Panc1 (cell line): ENCODE measurements at regions not wholly inside any gene's neighbourhood (a gene's known extent, or its start where the extent isn't known, plus 50 kb on each side); places are given as distances from the start of the nearest gene placed in this dataset.

Experiments
- ATAC-seq: fragments of 200-7000 bp; cut with Tn5 transposase; 2 replicates; pipeline ENCODE4 v1.9.1; 2020; ENCODE audit warnings: mild to moderate bottlenecking, moderate library complexity
- BruUV-seq: library from RNA; stranded (reverse); fragments of 400-500 nt; replicated peaks from 2 replicates; lab custom pipeline; 2021; lab: Mats Ljungman, UMichigan
- CTCF ChIA-PET: fragments of 300-600 bp; sonication (Branson Sonifier 250); formaldehyde crosslinking; loops from one replicate; lab custom pipeline; 2022; ENCODE audit warnings: antibody characterized with exemption; lab: Charles Lee
- POLR2A ChIA-PET: fragments of 300-600 bp; sonication (Branson Sonifier 250); formaldehyde crosslinking; loops from one replicate; lab custom pipeline; 2022; ENCODE audit warnings: antibody characterized with exemption; lab: Charles Lee
- DNase-seq: peaks from one replicate; pipeline ENCODE4 v3.0.0-alpha.2; 2010; ENCODE audit warnings: low read depth, low spot score
- H3K27ac ChIP-seq: 2 replicates; pipeline ENCODE4 v1.5.1; 2011; ENCODE audit warnings: mild to moderate bottlenecking, low read length, inconsistent platforms
- H3K27me3 ChIP-seq: fragments of 200-500 bp; sonication (Bioruptor generic); 2 replicates; pipeline ENCODE4 v1.6.0; 2014; ENCODE audit warnings: low read length, inconsistent platforms; ENCODE audit not compliant: control insufficient read depth, insufficient read depth
- H3K36me3 ChIP-seq: fragments of 200-500 bp; sonication (Bioruptor generic); 2 replicates; pipeline ENCODE4 v1.5.1; 2014; ENCODE audit warnings: inconsistent platforms, mild to moderate bottlenecking, low read length, moderate library complexity; ENCODE audit not compliant: control insufficient read depth, insufficient read depth
- H3K4me1 ChIP-seq: 2 replicates; pipeline ENCODE4 v1.5.1; 2011; ENCODE audit warnings: inconsistent platforms, mild to moderate bottlenecking, low read length, moderate library complexity; ENCODE audit not compliant: control insufficient read depth, insufficient read depth
- H3K4me3 ChIP-seq, 2 experiments: 2 replicates each; pipeline ENCODE4 v1.5.1; 2011 to 2012; ENCODE audit warnings: low read depth in 2 of 2, low read length in 2 of 2, mild to moderate bottlenecking in 2 of 2, inconsistent platforms in 1 of 2, moderate library complexity in 1 of 2
- H3K9me3 ChIP-seq: fragments of 200-500 bp; sonication (Bioruptor generic); 2 replicates; pipeline ENCODE4 v1.5.1; 2014; ENCODE audit warnings: low read depth, mild to moderate bottlenecking, inconsistent platforms, low read length, moderate library complexity; ENCODE audit not compliant: control insufficient read depth, insufficient read depth
- POLR2AphosphoS5 ChIP-seq: IDR thresholded peaks from 2 replicates; pipeline ENCODE4 v1.6.1; 2012; ENCODE audit warnings: mild to moderate bottlenecking, low read depth, low read length, moderate library complexity
- REST ChIP-seq, 2 experiments: IDR thresholded peaks; 2 replicates each; pipeline ENCODE4 v1.6.1; 2011 to 2012; ENCODE audit warnings: low read depth in 2 of 2, control low read depth in 1 of 2, low read length in 1 of 2, mild to moderate bottlenecking in 1 of 2, moderate library complexity in 1 of 2; ENCODE audit not compliant: insufficient read depth in 1 of 2
- SIN3A ChIP-seq: IDR thresholded peaks from 2 replicates; pipeline ENCODE4 v1.6.1; 2012; ENCODE audit warnings: low read depth, mild to moderate bottlenecking, low read length, moderate library complexity, borderline replicate concordance; ENCODE audit not compliant: insufficient read depth
- TCF7L2 ChIP-seq: IDR thresholded peaks from 2 replicates; pipeline ENCODE4 v1.6.1; 2011; ENCODE audit warnings: mild to moderate bottlenecking, low read depth, low read length, inconsistent platforms
- in situ Hi-C: cut with HindIII; loops from 2 replicates; pipeline ENCODE4 v1.10.0; 2016; ENCODE audit warnings: low sequenced_read_pairs, low pct_unique_long_range_greater_than_20kb
- intact Hi-C: fragments of 100-400 bp; cut with micrococcal nuclease; formaldehyde crosslinking; loops from one replicate; pipeline ENCODE4 v1.10.0; 2022; ENCODE audit not compliant: unreplicated experiment
- TF ChIP-seq, protein P1 (sequence below): fragments of 450-650 bp; IDR thresholded peaks from 2 replicates; pipeline ENCODE4 v1.5.1; 2017; ENCODE audit warnings: mild to moderate bottlenecking

DNA sequence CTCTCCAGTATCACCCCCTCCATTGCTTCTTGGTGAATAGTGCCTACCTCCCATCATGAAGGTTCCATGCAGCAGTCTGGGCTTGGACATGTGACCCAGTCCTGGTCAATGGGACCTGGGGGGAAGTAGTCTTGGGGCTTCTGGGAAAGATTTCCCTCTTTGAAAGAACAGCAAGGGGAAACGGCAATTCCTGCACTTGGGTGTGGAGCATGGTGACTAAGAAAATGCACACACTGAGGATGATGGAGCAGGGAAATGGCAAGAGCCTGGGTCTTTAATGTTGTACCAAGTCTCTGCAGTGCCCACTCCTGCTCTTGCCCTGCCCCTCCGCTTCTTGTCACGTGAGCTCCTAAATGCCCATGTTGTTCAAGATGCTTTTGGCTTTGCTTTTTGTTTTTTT, 131.4 kb upstream of the SIX2 start:
- ChIA-PET POLR2A (interaction anchor here (0.7 kb wide), 1 partner anchor 202 kb away, joined by 18 read pairs; no protein-coding TSS in a partner anchor), CTCF (no interaction called here)
- Histone ChIP-seq H3K9me3 (no peaks in the 10 kb centered on the region), H3K27me3 (no peaks in the 10 kb centered on the region), H3K27ac (no peak overlapping the region), H3K4me1 (no peaks in the 10 kb centered on the region), H3K4me3 (no peak overlapping the region), H3K36me3 (no peaks in the 10 kb centered on the region)
- TF ChIP-seq REST (IDR thresholded peaks at IDR 0.05; ENCODE audit: insufficient read depth in 1 of 2, low read depth in 2 of 2, low read length in 1 of 2) (no peak), POLR2AphosphoS5 (no peak), TCF7L2 (no peak), SIN3A (no peak)
- TF ChIP-seq, protein P1, sequence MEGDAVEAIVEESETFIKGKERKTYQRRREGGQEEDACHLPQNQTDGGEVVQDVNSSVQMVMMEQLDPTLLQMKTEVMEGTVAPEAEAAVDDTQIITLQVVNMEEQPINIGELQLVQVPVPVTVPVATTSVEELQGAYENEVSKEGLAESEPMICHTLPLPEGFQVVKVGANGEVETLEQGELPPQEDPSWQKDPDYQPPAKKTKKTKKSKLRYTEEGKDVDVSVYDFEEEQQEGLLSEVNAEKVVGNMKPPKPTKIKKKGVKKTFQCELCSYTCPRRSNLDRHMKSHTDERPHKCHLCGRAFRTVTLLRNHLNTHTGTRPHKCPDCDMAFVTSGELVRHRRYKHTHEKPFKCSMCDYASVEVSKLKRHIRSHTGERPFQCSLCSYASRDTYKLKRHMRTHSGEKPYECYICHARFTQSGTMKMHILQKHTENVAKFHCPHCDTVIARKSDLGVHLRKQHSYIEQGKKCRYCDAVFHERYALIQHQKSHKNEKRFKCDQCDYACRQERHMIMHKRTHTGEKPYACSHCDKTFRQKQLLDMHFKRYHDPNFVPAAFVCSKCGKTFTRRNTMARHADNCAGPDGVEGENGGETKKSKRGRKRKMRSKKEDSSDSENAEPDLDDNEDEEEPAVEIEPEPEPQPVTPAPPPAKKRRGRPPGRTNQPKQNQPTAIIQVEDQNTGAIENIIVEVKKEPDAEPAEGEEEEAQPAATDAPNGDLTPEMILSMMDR, result no peak
- intact Hi-C loops, result no loop called here
- in situ Hi-C loops, result no loop called here
- BruUV-seq, result no TSS peak
- ATAC-seq (no peak), DNase-seq (no peak)

- BruUV-seq, result no TSS peak
- TF ChIP-seq SIN3A (no peak), TCF7L2 (no peak), POLR2AphosphoS5 (no peak), REST (IDR thresholded peaks at IDR 0.05; ENCODE audit: insufficient read depth in 1 of 2, low read depth in 2 of 2, low read length in 1 of 2) (no peak)
- TF ChIP-seq, protein P1, result no peak
- Histone ChIP-seq H3K27ac (no peak overlapping the region), H3K36me3 (no peaks in the 10 kb centered on the region), H3K4me3 (no peak overlapping the region), H3K27me3 (no peaks in the 10 kb centered on the region; the same call in 1 of the 2 replicates), H3K9me3 (no peaks in the 10 kb centered on the region), H3K4me1 (no peaks in the 10 kb centered on the region)
- DNase-seq (no peak), ATAC-seq (no peak)
- ChIA-PET CTCF (interaction anchor here (0.7 kb wide), 1 partner anchor 10 kb away, joined by 4 read pairs; no protein-coding TSS in a partner anchor), POLR2A (no interaction called here)
- intact Hi-C loops, result no loop called here
- in situ Hi-C loops, result no loop called here
Measured at GRCh38 chr2:45138904-45139303, 129.7 kb upstream of the SIX2 start.
